ENCODE measurements at regions not wholly inside any gene's neighbourhood (a gene's known extent, or its start where the extent isn't known, plus 50 kb on each side); places are given as distances from the start of the nearest gene placed in this dataset.
"Not testable (repeated sequence)": the region's sequence is repeated elsewhere in the genome, so short reads cannot be mapped to it uniquely, and the experiment has no call there.

DNA sequence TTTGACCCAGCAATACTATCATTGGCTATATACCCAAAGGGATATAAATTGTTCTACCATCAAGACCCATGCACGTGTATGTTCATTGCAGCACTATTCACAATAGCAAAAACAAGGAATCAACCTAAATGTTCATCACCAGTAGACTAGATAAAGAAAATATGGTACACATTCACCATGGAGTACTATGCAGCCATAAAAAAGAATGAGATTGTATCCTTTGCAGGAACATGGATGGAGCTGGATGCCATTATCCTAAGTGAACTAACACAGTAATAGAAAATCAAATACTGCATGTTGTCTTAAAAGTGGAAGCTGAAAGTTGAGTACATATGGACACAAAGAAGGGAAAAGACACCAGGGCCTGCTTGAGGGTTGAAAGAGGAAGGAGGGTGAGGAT lies 803.1 kb upstream of the PCDH10 start:
- H3K9me3 ChIP-seq (ENCODE audit: control insufficient read depth, insufficient read depth, low read depth, low read length): peaks cover 13% of the 10 kb centered on the region
- no peaks in the 10 kb centered on the region for H3K27me3 ChIP-seq (ENCODE audit: control insufficient read depth, insufficient read depth, low read length)
- no peaks in the 10 kb centered on the region for H3K4me1 ChIP-seq (ENCODE audit: control insufficient read depth, insufficient read depth, low read length)
- no peak overlapping the region for H3K4me3 ChIP-seq (ENCODE audit: low read depth, low read length)
- no peaks in the 10 kb centered on the region for H3K36me3 ChIP-seq (ENCODE audit: control insufficient read depth, insufficient read depth, low read length)
- no peak overlapping the region for H3K9ac ChIP-seq (ENCODE audit: low read length)
- no peak overlapping the region for H3K27ac ChIP-seq (ENCODE audit: low read depth, low read length)

DNA sequence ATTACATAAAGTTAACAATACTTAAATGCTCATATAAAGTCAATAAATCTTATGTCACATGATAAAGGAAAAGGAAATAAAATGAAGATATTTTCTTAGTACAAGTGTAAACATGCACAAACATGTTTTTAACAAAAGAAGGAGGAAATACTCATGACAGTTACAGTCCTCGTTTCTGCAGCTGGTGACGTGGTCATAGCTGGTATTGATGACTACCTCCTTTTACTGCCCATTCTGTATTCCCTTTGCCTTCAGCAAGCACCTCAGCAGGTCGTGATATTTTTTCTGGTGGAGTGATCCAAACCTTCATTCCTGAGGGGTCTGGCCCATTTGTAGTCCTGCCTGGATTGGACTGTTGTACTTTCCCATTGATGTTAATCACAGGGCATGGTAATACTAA lies 797.5 kb upstream of the PCDH10 start:
- H3K4me1 ChIP-seq (ENCODE audit: control insufficient read depth, insufficient read depth, low read length); H3K9ac ChIP-seq (ENCODE audit: low read length); H3K36me3 ChIP-seq (ENCODE audit: control insufficient read depth, insufficient read depth, low read length); H3K27ac ChIP-seq (ENCODE audit: low read depth, low read length); H3K27me3 ChIP-seq (ENCODE audit: control insufficient read depth, insufficient read depth, low read length); H3K4me3 ChIP-seq (ENCODE audit: low read depth, low read length): not testable (repeated sequence)
- H3K9me3 ChIP-seq (ENCODE audit: control insufficient read depth, insufficient read depth, low read depth, low read length): peaks cover 17% of the 10 kb centered on the region

DNA sequence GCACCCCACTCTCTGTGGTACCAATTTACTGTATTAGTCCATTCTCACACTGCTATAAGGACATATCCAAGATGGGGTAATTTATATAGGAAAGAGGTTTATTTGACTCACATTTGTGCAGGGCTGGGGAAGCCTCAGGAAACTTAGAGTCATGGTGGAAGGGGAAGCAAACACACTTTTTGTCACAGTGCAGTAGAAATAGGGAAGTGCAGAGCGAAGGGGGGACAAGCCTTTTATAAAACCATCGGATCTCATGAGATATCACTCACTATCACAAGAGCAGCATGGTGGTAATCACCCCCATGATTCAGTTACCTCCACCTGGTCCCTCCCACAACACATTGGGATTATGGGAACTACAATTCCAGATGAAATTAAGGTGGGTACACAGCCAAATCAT lies 766.9 kb upstream of the PCDH10 start:
- Histone ChIP-seq H3K4me3 (ENCODE audit: low read depth, low read length) (no peak overlapping the region), H3K9me3 (ENCODE audit: control insufficient read depth, insufficient read depth, low read depth, low read length) (no peaks in the 10 kb centered on the region), H3K9ac (ENCODE audit: low read length) (no peak overlapping the region), H3K36me3 (ENCODE audit: control insufficient read depth, insufficient read depth, low read length) (no peaks in the 10 kb centered on the region), H3K27ac (ENCODE audit: low read depth, low read length) (no peak overlapping the region), H3K4me1 (ENCODE audit: control insufficient read depth, insufficient read depth, low read length) (no peaks in the 10 kb centered on the region), H3K27me3 (ENCODE audit: control insufficient read depth, insufficient read depth, low read length) (no peaks in the 10 kb centered on the region)

DNA sequence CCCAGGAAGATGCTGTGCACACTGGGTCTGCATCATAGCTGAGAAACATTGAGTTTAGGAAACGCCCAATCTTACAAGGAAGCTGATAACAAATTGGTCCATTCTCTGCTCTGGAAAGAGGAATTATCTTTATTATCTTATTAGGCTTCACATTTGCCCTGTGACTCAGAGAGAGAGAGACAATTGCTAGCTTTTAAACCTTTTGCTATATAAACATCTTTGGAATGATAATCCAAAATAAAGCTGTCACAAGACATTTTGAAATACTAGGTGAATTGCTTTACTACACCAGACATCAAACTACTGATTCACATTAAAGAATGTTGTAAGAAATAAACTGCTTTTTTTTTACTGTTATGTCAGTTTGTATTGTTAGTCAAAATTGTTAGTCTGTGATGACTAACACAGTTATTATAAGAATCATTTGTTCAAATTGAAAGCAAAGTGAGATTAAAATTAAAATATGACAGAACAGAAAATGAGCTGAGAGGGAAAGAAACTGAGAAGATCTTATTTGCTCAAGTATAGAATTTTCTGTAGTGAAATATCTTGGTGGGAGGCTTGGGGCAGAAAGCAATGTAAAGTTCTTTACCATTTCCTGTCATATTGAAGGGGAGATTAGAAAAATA lies 765.4 kb upstream of the PCDH10 start:
- Histone ChIP-seq H3K4me3 (ENCODE audit: low read depth, low read length) (no peak overlapping the region), H3K27ac (ENCODE audit: low read depth, low read length) (no peak overlapping the region), H3K4me1 (ENCODE audit: control insufficient read depth, insufficient read depth, low read length) (no peaks in the 10 kb centered on the region), H3K9me3 (ENCODE audit: control insufficient read depth, insufficient read depth, low read depth, low read length) (peaks cover 3% of the 10 kb centered on the region; the same call in 1 of the 2 replicates), H3K36me3 (ENCODE audit: control insufficient read depth, insufficient read depth, low read length) (no peaks in the 10 kb centered on the region), H3K9ac (ENCODE audit: low read length) (no peak overlapping the region), H3K27me3 (ENCODE audit: control insufficient read depth, insufficient read depth, low read length) (no peaks in the 10 kb centered on the region)

DNA sequence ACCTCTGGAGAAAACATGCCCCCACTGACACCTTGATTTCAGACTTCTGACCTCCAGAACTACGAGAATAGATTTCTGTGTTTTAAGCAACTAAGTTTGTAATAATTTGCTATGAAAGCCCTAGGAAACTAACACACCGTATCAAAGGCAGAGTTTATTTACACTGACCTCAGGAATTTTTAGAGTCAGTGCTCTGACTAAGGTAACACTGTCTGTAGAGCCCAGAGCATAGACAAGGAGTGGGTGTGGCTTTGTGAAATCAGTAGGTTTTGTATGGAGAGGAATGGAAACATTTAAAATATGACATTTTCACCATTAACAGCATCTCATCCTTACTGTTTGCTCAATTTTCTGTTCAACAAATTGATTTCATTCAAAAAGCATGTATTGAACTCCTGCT lies 764.4 kb upstream of the PCDH10 start:
- Histone ChIP-seq H3K27me3 (ENCODE audit: control insufficient read depth, insufficient read depth, low read length) (no peaks in the 10 kb centered on the region), H3K9ac (ENCODE audit: low read length) (no peak overlapping the region), H3K27ac (ENCODE audit: low read depth, low read length) (no peak overlapping the region), H3K9me3 (ENCODE audit: control insufficient read depth, insufficient read depth, low read depth, low read length) (peaks cover 8% of the 10 kb centered on the region), H3K4me1 (ENCODE audit: control insufficient read depth, insufficient read depth, low read length) (no peaks in the 10 kb centered on the region), H3K4me3 (ENCODE audit: low read depth, low read length) (no peak overlapping the region), H3K36me3 (ENCODE audit: control insufficient read depth, insufficient read depth, low read length) (no peaks in the 10 kb centered on the region)

DNA sequence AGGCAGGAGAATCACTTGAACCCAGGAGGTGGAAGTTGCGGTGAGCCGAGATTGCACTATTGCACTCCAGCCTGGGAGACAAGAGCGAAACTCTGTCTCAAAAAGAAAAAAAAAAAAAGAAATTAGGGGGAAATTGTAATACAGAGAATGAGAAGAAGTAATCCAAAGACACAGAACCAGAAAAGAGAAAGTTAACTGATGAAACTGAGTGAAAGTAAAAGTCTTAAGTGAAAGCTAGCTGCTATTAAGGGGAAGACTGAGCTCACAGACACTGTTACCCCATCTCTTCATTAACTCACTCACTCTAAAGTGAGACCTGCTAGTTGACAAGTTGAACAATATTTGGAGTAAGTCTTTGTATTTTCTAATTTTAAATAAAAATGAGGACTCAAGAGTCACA lies 763.0 kb upstream of the PCDH10 start:
- Histone ChIP-seq H3K9ac (ENCODE audit: low read length) (no peak overlapping the region), H3K4me1 (ENCODE audit: control insufficient read depth, insufficient read depth, low read length) (no peaks in the 10 kb centered on the region), H3K27ac (ENCODE audit: low read depth, low read length) (no peak overlapping the region), H3K27me3 (ENCODE audit: control insufficient read depth, insufficient read depth, low read length) (no peaks in the 10 kb centered on the region), H3K9me3 (ENCODE audit: control insufficient read depth, insufficient read depth, low read depth, low read length) (peaks cover 11% of the 10 kb centered on the region), H3K36me3 (ENCODE audit: control insufficient read depth, insufficient read depth, low read length) (no peaks in the 10 kb centered on the region), H3K4me3 (ENCODE audit: low read depth, low read length) (no peak overlapping the region)

DNA sequence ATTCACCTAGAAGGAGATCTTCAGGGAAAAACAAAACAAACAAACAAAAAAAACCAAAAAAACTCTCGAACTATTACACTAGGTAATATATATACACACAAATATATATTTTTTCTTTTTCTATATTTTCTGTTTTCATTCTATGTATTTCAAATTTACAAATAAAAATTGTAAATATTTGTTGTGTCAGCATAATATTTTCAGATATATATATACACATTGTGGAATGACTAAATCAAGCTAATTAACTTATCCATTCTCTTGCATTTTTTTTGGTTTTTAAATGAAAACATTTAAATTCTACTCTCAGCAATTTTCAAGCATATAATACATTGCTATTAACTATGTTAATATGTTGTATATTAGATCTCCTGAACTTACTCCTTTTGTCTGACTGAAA lies 762.0 kb upstream of the PCDH10 start:
- no peak overlapping the region for H3K9ac ChIP-seq (ENCODE audit: low read length)
- H3K27ac ChIP-seq (ENCODE audit: low read depth, low read length): no peak overlapping the region
- H3K4me3 ChIP-seq (ENCODE audit: low read depth, low read length): no peak overlapping the region
- no peaks in the 10 kb centered on the region for H3K4me1 ChIP-seq (ENCODE audit: control insufficient read depth, insufficient read depth, low read length)
- no peaks in the 10 kb centered on the region for H3K36me3 ChIP-seq (ENCODE audit: control insufficient read depth, insufficient read depth, low read length)
- H3K9me3 ChIP-seq (ENCODE audit: control insufficient read depth, insufficient read depth, low read depth, low read length): peaks cover 11% of the 10 kb centered on the region
- no peaks in the 10 kb centered on the region for H3K27me3 ChIP-seq (ENCODE audit: control insufficient read depth, insufficient read depth, low read length)

DNA sequence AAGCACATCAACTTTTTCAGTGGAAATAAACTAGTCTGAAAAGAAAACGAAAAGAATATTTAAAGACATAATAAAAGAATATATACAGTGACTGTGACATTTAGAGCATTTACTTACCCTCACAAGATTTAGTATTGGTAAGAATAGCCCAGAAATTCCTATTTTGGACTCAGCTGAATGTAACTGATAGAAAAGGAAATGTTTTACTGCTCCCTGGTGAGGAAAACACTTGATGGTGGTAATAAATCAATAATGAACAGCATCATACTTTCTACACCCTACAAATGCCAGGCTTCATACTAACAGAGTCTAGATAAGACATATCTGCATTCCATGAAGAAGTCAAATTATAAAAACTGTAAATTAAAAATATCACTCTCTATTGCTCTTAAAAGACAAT lies 753.5 kb upstream of the PCDH10 start:
- H3K27me3 ChIP-seq (ENCODE audit: control insufficient read depth, insufficient read depth, low read length): no peaks in the 10 kb centered on the region
- H3K4me1 ChIP-seq (ENCODE audit: control insufficient read depth, insufficient read depth, low read length): no peaks in the 10 kb centered on the region
- no peak overlapping the region for H3K27ac ChIP-seq (ENCODE audit: low read depth, low read length)
- no peaks in the 10 kb centered on the region for H3K36me3 ChIP-seq (ENCODE audit: control insufficient read depth, insufficient read depth, low read length)
- H3K9me3 ChIP-seq (ENCODE audit: control insufficient read depth, insufficient read depth, low read depth, low read length): no peaks in the 10 kb centered on the region
- H3K4me3 ChIP-seq (ENCODE audit: low read depth, low read length): no peak overlapping the region
- no peak overlapping the region for H3K9ac ChIP-seq (ENCODE audit: low read length)

DNA sequence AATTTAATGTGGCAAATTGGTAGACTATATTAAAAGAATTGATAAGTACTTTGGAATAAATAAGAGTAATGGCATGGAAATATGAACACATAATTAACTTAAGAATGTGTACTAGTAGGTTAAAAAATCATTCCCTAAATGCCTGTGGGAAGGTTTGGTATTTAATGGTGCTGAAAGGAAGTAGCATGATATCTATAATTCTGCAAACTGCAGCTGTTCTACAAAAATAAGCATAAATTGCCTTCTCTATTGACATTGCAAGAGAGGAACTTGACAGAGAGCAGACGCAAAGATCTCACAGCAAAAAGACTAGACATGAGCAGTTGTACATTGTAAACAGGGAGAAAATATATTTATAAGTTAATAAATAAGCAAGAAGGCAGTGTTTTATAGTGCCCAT lies 752.5 kb upstream of the PCDH10 start:
- Histone ChIP-seq H3K36me3 (ENCODE audit: control insufficient read depth, insufficient read depth, low read length) (no peaks in the 10 kb centered on the region), H3K9me3 (ENCODE audit: control insufficient read depth, insufficient read depth, low read depth, low read length) (no peaks in the 10 kb centered on the region), H3K4me1 (ENCODE audit: control insufficient read depth, insufficient read depth, low read length) (no peaks in the 10 kb centered on the region), H3K27me3 (ENCODE audit: control insufficient read depth, insufficient read depth, low read length) (no peaks in the 10 kb centered on the region), H3K4me3 (ENCODE audit: low read depth, low read length) (no peak overlapping the region), H3K27ac (ENCODE audit: low read depth, low read length) (no peak overlapping the region), H3K9ac (ENCODE audit: low read length) (no peak overlapping the region)

DNA sequence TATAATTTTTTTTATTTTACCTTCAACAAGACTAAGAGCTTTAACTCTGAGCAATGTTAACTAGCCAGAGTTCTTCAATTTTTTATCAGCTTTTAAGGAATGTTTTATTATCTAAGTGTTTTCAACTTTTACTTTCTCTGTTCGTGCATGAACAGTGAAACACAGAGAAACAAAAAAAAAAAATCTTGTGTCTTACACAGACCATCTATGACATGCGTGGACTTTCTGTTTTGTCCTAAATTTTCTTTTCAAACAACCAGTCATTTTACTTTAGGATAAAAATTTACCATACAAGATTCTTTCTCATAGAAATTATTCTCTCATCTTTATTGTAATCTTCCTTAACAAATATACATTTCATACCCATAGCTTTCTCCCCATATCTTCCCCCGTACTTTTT lies 731.9 kb upstream of the PCDH10 start:
- Histone ChIP-seq H3K27ac (ENCODE audit: low read depth, low read length) (no peak overlapping the region), H3K9me3 (ENCODE audit: control insufficient read depth, insufficient read depth, low read depth, low read length) (peaks cover 59% of the 10 kb centered on the region), H3K36me3 (ENCODE audit: control insufficient read depth, insufficient read depth, low read length) (no peaks in the 10 kb centered on the region), H3K9ac (ENCODE audit: low read length) (no peak overlapping the region), H3K27me3 (ENCODE audit: control insufficient read depth, insufficient read depth, low read length) (no peaks in the 10 kb centered on the region), H3K4me1 (ENCODE audit: control insufficient read depth, insufficient read depth, low read length) (no peaks in the 10 kb centered on the region), H3K4me3 (ENCODE audit: low read depth, low read length) (no peak overlapping the region)

DNA sequence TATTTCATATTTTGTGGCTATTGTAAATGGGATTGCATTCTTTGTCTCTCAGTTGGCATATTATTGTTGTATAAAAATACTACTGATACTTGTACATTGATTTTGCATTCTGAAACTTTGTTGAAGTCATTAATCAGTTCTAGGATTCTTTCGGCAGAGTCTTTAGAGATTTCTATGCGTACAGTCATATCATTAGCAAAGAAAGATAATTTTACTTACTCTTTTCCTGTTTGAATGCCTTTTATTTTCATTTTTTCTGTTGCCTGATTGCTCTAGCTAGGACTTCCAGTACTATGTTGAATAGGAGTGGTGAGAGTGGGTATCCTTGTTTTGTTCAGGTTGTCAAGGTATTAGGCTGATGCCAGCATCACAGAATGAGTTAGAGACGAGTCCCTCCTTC lies 722.0 kb upstream of the PCDH10 start:
- Histone ChIP-seq H3K9ac (ENCODE audit: low read length) (no peak overlapping the region), H3K9me3 (ENCODE audit: control insufficient read depth, insufficient read depth, low read depth, low read length) (0 out of 2 replicates have a peak, but pooled peaks cover 7% of the 10 kb centered on the region), H3K36me3 (ENCODE audit: control insufficient read depth, insufficient read depth, low read length) (no peaks in the 10 kb centered on the region), H3K4me3 (ENCODE audit: low read depth, low read length) (no peak overlapping the region), H3K27ac (ENCODE audit: low read depth, low read length) (no peak overlapping the region), H3K4me1 (ENCODE audit: control insufficient read depth, insufficient read depth, low read length) (no peaks in the 10 kb centered on the region), H3K27me3 (ENCODE audit: control insufficient read depth, insufficient read depth, low read length) (no peaks in the 10 kb centered on the region)

DNA sequence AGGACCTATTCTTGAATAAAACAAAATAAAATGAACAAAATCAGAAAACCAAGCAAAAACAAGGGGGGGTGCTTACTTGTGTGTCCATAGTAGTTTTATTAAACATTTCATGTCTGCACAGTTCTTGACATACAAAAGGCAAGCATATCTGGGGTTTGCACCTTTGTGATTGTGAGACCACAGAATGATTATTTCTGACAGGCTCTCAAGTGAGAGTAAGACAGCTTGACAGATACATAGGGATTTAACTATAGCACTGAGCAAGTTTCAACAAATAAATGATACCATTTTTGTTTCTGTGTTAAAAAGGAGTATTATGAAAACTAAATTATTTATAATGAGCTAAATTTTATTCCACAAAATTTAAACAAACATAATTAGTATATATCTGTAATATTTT lies 712.0 kb upstream of the PCDH10 start:
- Histone ChIP-seq H3K9me3 (ENCODE audit: control insufficient read depth, insufficient read depth, low read depth, low read length) (no peaks in the 10 kb centered on the region), H3K27me3 (ENCODE audit: control insufficient read depth, insufficient read depth, low read length) (no peaks in the 10 kb centered on the region), H3K4me1 (ENCODE audit: control insufficient read depth, insufficient read depth, low read length) (no peaks in the 10 kb centered on the region), H3K27ac (ENCODE audit: low read depth, low read length) (no peak overlapping the region), H3K4me3 (ENCODE audit: low read depth, low read length) (no peak overlapping the region), H3K36me3 (ENCODE audit: control insufficient read depth, insufficient read depth, low read length) (no peaks in the 10 kb centered on the region), H3K9ac (ENCODE audit: low read length) (no peak overlapping the region)

Data from HUES6 (cell line).